AG04449 (cell line): ENCODE measurements at regions not wholly inside any gene's neighbourhood (a gene's known extent, or its start where the extent isn't known, plus 50 kb on each side); places are given as distances from the start of the nearest gene placed in this dataset.
"Not testable (repeated sequence)": the region's sequence is repeated elsewhere in the genome, so short reads cannot be mapped to it uniquely, and the experiment has no call there.

Experiments used
- CTCF ChIA-PET: fragments of 350-600 bp; formaldehyde crosslinking; extraction: SDS; loops from one replicate; lab custom pipeline; 2021; ENCODE audit warnings: antibody characterized with exemption; lab: Yijun Ruan, JAX
- POLR2A ChIA-PET: fragments of 400-600, 350-600 bp; formaldehyde crosslinking; extraction: SDS; loops from one replicate; lab custom pipeline; 2020; ENCODE audit warnings: antibody characterized with exemption, inconsistent platforms; lab: Yijun Ruan, JAX
- DNase-seq: peaks from one replicate; pipeline ENCODE4 v3.0.0-alpha.2; 2010; ENCODE audit warnings: low read depth, low spot score
- H3K4me3 ChIP-seq: 2 replicates; pipeline ENCODE4 v1.5.1; 2011; ENCODE audit warnings: low read depth, mild to moderate bottlenecking, control low read depth, low read length

GRCh38 chr1:149254894-149255847 lies 151.8 kb upstream of the NBPF9 start:
- CTCF ChIA-PET, H3K4me3 ChIP-seq, DNase-seq, POLR2A ChIA-PET: not testable (repeated sequence)

- POLR2A ChIA-PET, H3K4me3 ChIP-seq, CTCF ChIA-PET, DNase-seq: not testable (repeated sequence)
These were observed 156.9 kb upstream of the NBPF9 start for GRCh38 chr1:149260284-149260683.

- DNase-seq, CTCF ChIA-PET, H3K4me3 ChIP-seq, POLR2A ChIA-PET: not testable (repeated sequence)
These were observed 157.5 kb upstream of the NBPF9 start for GRCh38 chr1:149260736-149261340.

GRCh38 chr1:149267287-149267686 lies 163.9 kb upstream of the NBPF9 start:
- DNase-seq, POLR2A ChIA-PET, H3K4me3 ChIP-seq, CTCF ChIA-PET: not testable (repeated sequence)

- CTCF ChIA-PET = not testable (repeated sequence)
These were observed 165.8 kb upstream of the NBPF9 start for GRCh38 chr1:149269001-149269702.

GRCh38 chr1:149269833-149270232 lies 166.5 kb upstream of the NBPF9 start:
- H3K4me3 ChIP-seq, POLR2A ChIA-PET, CTCF ChIA-PET, DNase-seq: not testable (repeated sequence)

More at GRCh38 chr1:149269001-149269702, 165.8 kb upstream of the NBPF9 start:
- POLR2A ChIA-PET, H3K4me3 ChIP-seq, DNase-seq: not testable (repeated sequence)

- DNase-seq, H3K4me3 ChIP-seq, POLR2A ChIA-PET, CTCF ChIA-PET: not testable (repeated sequence)
These were observed 171.1 kb upstream of the NBPF9 start for GRCh38 chr1:149274493-149274892.

- CTCF ChIA-PET, DNase-seq, POLR2A ChIA-PET, H3K4me3 ChIP-seq: not testable (repeated sequence)
These were observed 172.5 kb upstream of the NBPF9 start for GRCh38 chr1:149275802-149276201.

GRCh38 chr1:149276496-149276895 lies 173.1 kb upstream of the NBPF9 start:
- H3K4me3 ChIP-seq, CTCF ChIA-PET, DNase-seq, POLR2A ChIA-PET: not testable (repeated sequence)

- POLR2A ChIA-PET, CTCF ChIA-PET, H3K4me3 ChIP-seq, DNase-seq: not testable (repeated sequence)
These were observed 174.8 kb upstream of the NBPF9 start for GRCh38 chr1:149278156-149278555.

GRCh38 chr1:149279015-149279414 lies 175.7 kb upstream of the NBPF9 start:
- DNase-seq, POLR2A ChIA-PET, CTCF ChIA-PET: not testable (repeated sequence)

GRCh38 chr1:149279512-149279911 lies 176.2 kb upstream of the NBPF9 start:
- POLR2A ChIA-PET, CTCF ChIA-PET, H3K4me3 ChIP-seq, DNase-seq: not testable (repeated sequence)

More at GRCh38 chr1:149279015-149279414, 175.7 kb upstream of the NBPF9 start:
- H3K4me3 ChIP-seq = not testable (repeated sequence)

GRCh38 chr1:149284773-149285172 lies 181.4 kb upstream of the NBPF9 start:
- CTCF ChIA-PET, DNase-seq, POLR2A ChIA-PET, H3K4me3 ChIP-seq: not testable (repeated sequence)

- DNase-seq, CTCF ChIA-PET, H3K4me3 ChIP-seq, POLR2A ChIA-PET: not testable (repeated sequence)
These were observed 181.9 kb upstream of the NBPF9 start for GRCh38 chr1:149285205-149285604.

- POLR2A ChIA-PET, CTCF ChIA-PET, DNase-seq: not testable (repeated sequence)
- peak overlapping the region; percentile 38 for H3K4me3 ChIP-seq
These were observed 182.3 kb upstream of the NBPF9 start for GRCh38 chr1:149285638-149286037.

GRCh38 chr1:149288580-149288979 lies 185.2 kb upstream of the NBPF9 start:
- POLR2A ChIA-PET, H3K4me3 ChIP-seq, CTCF ChIA-PET, DNase-seq: not testable (repeated sequence)
